HL-60 (cell line): ENCODE measurements at regions not wholly inside any gene's neighbourhood (a gene's known extent, or its start where the extent isn't known, plus 50 kb on each side); places are given as distances from the start of the nearest gene placed in this dataset.

Experiments
- DNase-seq, 2 experiments: peaks; one replicate each; pipeline ENCODE4 v3.0.0-alpha.2; 2010 to 2020; ENCODE audit warnings: low read depth in 1 of 2, low spot score in 1 of 2
- H3K27ac ChIP-seq: fragments of 250-450 bp; sonication (Bioruptor Pico); replicated peaks from 2 replicates; pipeline ENCODE4 v1.5.1; 2020; ENCODE audit warnings: mild to moderate bottlenecking, moderate library complexity
- H3K27me3 ChIP-seq: fragments of 250-450 bp; sonication (Bioruptor Pico); 2 replicates; pipeline ENCODE4 v1.5.1; 2021; ENCODE audit warnings: mild to moderate bottlenecking, moderate library complexity; ENCODE audit not compliant: insufficient read depth, poor library complexity, severe bottlenecking
- H3K4me3 ChIP-seq: replicated peaks from 2 replicates; pipeline ENCODE4 v1.5.1; 2011; ENCODE audit warnings: mild to moderate bottlenecking, control low read depth, low read length; ENCODE audit not compliant: insufficient read depth
- CTCF ChIP-seq: IDR thresholded peaks from one replicate; pipeline ENCODE4 v1.5.1; 2011; ENCODE audit warnings: low read length, control low read depth, inconsistent platforms; ENCODE audit not compliant: insufficient read depth
- GABPA ChIP-seq: IDR thresholded peaks from 2 replicates; pipeline ENCODE4 v1.6.1; 2012; ENCODE audit warnings: low read depth
- POLR2AphosphoS5 ChIP-seq: IDR thresholded peaks from 2 replicates; pipeline ENCODE4 v1.6.1; 2012; ENCODE audit warnings: low read depth
- REST ChIP-seq: IDR thresholded peaks from 2 replicates; pipeline ENCODE4 v1.6.1; 2012; ENCODE audit warnings: low read depth; ENCODE audit not compliant: insufficient replicate concordance
- SPI1 ChIP-seq: IDR thresholded peaks from 2 replicates; pipeline ENCODE4 v1.6.1; 2012; ENCODE audit warnings: low read depth, mild to moderate bottlenecking, borderline replicate concordance

DNA sequence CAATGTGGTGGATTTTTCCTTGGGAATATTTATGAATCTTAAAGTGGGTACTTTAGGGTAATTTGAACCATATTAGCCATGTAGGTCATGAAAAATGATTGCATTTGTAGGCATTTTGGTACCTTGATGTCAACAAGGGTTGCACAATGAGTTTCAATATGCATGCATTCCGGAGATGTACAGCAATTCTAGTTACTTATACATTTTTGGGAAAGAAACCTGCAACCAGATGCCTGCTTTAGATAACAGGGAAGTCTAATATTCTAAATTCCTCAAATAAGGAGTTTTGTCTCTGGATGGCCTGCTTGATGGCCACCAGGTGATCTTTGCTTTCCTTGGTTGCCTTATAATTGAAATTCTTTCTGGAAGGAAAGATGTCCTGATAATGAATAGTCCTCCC lies 240.5 kb upstream of the SETMAR start:
- no peak for TF ChIP-seq SPI1
- TF ChIP-seq POLR2AphosphoS5, result no peak
- no peak for TF ChIP-seq GABPA
- no peak for TF ChIP-seq REST
- no peak for TF ChIP-seq CTCF
- no peak overlapping the region for H3K27ac ChIP-seq
- DNase-seq, result no peak
- H3K4me3 ChIP-seq, result no peak overlapping the region
- no peaks in the 10 kb centered on the region for H3K27me3 ChIP-seq

GRCh38 chr3:4063916-4064574 lies 239.1 kb upstream of the SETMAR start:
- DNase-seq, result no peak
- no peaks in the 10 kb centered on the region for H3K27me3 ChIP-seq
- H3K4me3 ChIP-seq, result no peak overlapping the region
- no peak for TF ChIP-seq SPI1
- TF ChIP-seq REST, result no peak
- TF ChIP-seq GABPA, result no peak
- no peak for TF ChIP-seq POLR2AphosphoS5
- no peak overlapping the region for H3K27ac ChIP-seq

- H3K4me3 ChIP-seq, result no peak overlapping the region
- H3K27ac ChIP-seq, result no peak overlapping the region
- DNase-seq, result no peak
- TF ChIP-seq CTCF, result no peak
- TF ChIP-seq POLR2AphosphoS5, result no peak
- TF ChIP-seq REST, result no peak
- no peak for TF ChIP-seq GABPA
- no peak for TF ChIP-seq SPI1
- H3K27me3 ChIP-seq, result no peaks in the 10 kb centered on the region
Observed at GRCh38 chr3:4065085-4065484, 238.1 kb upstream of the SETMAR start.
